ENCODE measurements at regions not wholly inside any gene's neighbourhood (a gene's known extent, or its start where the extent isn't known, plus 50 kb on each side); places are given as distances from the start of the nearest gene placed in this dataset.

GRCh38 chr7:10802526-10802925, 171.1 kb upstream of the PHF14 start:
- TF ChIP-seq POLR2AphosphoS5 (IDR thresholded peaks at IDR 0.05) (no peak), CTCF (IDR thresholded peaks at IDR 0.05; ENCODE audit: poor library complexity, severe bottlenecking) (no peak), RAD21 (conservative IDR thresholded peaks at IDR 0.05) (no peak), EP300 (conservative IDR thresholded peaks at IDR 0.05; ENCODE audit: poor library complexity, severe bottlenecking) (no peak)

All from neural cell (in vitro differentiated cells).